A172 (cell line): ENCODE measurements at regions not wholly inside any gene's neighbourhood (a gene's known extent, or its start where the extent isn't known, plus 50 kb on each side); places are given as distances from the start of the nearest gene placed in this dataset.
"Not testable (repeated sequence)": the region's sequence is repeated elsewhere in the genome, so short reads cannot be mapped to it uniquely, and the experiment has no call there.

Experiments
- DNase-seq: peaks from one replicate; pipeline ENCODE4 v3.0.0-alpha.2; 2015; ENCODE audit warnings: low spot score

DNA sequence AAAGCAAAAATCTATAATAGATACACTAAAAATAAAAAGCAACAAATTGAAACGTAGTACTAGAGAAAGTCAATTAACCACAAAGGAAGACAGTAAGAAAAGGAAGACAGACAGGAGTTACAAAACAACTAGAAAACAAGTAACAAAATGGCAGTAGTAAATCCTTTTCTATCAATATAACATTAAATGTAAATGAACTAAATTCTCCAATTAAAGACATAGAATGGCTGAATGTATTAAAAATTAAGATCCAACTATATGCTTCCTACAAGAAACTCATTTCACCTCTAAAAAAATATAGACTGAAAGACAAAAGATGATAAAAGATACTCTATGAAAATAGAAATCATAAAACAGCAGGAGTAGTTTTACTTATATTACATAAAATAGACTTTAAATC is 79.1 kb downstream of the CTH start:
- DNase-seq, result no peak

DNA sequence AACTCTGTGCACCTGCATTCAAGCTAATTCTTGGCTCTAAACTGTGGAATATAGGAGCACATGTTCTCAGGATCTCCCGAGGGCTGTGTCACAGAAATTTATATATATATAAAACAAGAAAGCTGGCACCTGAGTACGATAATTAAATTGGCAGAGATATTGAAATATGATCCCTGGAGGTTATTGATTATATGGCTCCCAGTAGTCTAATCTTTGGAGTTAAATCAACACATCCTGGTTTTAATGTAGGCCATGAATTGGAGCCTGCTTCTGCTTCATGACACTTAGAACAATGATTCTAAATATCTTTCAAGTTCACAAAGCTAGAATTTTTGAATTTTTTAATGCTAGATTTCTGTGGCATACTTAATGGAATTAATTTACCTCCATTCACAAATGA is 84.3 kb downstream of the CTH start:
- no peak for DNase-seq

DNA sequence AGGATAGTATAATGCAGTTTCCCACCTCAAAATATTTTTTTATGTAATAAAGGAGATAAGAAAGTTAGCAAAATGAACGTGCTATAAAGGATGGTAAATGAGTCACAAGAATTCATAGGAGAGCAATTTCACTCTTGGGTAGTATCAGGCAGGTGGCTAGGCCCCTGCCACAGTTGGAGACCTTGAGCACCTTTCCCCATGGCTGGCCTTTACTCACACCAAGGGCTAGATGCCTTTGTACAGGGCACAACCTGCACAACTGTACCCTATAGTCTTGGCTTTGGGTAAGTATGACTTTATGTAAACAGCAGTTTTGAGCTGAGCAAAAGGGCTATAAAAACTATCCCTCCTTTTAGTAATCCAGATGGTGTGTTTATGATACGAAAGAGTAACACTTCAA is 85.1 kb downstream of the CTH start:
- DNase-seq, result no peak

GRCh38 chr1:70497152-70497551 is 86.1 kb downstream of the CTH start:
- DNase-seq, result no peak

DNA sequence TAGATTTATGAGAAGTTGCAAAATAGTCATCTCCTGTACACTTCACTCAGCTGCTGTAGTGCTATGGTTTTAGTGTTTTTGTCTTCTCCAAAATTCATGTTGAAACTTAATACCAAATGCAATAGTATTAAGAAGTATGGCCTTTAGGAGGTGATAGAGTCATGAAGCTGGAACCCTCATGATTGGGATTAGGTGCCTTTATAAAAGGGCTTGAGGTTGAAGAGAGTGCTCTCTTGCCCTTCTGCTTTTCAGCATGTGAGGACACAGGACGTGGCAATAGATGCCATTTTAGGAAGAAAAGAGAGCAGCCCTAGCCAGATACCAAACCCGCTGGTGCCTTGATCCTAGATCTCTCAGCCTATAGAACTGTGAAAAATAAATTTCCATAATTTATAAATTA is 87.6 kb downstream of the CTH start:
- no peak for DNase-seq

DNA sequence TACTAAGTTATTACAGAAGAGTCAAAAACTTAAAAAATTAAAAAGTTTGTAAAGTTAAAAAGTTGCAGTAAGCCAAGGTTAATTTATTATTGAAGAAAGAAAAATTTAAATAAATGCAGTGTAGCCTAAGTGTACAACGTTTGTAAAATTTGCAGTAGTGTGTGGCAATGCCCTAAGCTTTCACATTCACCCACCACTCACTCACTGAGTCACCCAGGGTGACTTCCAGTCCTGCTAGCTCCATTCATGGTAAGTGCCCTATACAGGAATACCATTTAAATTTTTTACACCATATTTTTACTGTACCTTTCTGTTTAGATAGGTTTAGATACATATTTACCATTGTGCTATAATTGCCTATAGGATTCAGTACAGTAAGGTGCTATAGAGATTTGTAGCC is 88.6 kb downstream of the CTH start:
- DNase-seq, result no peak

GRCh38 chr1:70503358-70503757 is 92.3 kb downstream of the CTH start:
- DNase-seq, result no peak

DNA sequence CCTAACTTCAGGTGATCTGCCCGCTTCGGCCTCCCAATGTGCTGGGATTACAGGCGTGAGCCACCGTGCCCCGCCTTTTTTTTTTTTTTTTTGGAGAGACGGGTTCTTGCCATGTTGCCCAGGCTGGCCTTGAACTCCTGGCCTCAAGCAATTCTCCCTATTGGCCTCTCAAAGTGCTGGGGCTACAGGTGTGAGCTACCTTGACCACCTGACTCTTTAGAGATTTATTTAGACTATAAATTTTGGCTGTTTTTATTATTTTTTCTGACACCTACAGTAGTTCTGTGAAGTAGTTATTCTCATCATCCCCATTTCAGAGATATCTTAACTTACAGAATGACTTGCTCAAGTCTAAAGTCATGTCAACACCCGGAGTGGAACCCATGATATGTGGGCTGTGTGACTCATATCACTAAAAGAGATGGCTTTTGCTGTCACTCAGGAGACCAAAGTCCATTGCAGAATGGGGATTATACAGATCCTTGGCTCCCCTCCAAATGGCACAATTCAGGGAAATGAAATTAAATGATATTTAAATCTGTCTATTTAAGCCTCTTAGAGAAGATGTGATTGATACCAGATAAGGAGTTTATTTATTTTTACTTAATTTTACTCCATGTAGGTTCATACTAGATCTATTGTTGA is 93.2 kb downstream of the CTH start:
- DNase-seq, result no peak

DNA sequence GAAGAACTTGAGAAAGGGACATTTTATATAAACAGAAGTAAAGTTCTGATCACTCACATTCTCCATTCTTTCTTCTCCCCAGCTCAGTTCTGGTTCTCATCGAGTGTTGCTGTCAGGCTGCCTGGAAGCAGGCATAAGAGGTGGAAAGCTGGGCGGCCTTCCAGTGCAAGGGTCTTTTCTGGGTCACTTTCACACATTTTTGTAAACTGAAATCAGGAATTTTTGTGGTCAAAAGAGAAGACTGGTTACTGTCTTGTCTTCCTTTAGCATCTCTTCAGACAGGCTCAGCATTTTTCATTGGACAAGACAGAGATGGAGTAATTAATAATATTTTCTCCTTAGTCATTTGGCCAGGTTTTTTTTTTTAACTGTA is 93.7 kb downstream of the CTH start:
- peak; percentile 31 for DNase-seq

GRCh38 chr1:70507991-70508390 is 96.9 kb downstream of the CTH start:
- DNase-seq, result not testable (repeated sequence)

- DNase-seq, result peak; percentile 68
These were observed 99.2 kb downstream of the CTH start for GRCh38 chr1:70509996-70510876.

- no peak for DNase-seq
These were observed 106.4 kb downstream of the CTH start for GRCh38 chr1:70517444-70517843.

- DNase-seq, result no peak
These were observed 107.0 kb downstream of the CTH start for GRCh38 chr1:70518106-70518505.

DNA sequence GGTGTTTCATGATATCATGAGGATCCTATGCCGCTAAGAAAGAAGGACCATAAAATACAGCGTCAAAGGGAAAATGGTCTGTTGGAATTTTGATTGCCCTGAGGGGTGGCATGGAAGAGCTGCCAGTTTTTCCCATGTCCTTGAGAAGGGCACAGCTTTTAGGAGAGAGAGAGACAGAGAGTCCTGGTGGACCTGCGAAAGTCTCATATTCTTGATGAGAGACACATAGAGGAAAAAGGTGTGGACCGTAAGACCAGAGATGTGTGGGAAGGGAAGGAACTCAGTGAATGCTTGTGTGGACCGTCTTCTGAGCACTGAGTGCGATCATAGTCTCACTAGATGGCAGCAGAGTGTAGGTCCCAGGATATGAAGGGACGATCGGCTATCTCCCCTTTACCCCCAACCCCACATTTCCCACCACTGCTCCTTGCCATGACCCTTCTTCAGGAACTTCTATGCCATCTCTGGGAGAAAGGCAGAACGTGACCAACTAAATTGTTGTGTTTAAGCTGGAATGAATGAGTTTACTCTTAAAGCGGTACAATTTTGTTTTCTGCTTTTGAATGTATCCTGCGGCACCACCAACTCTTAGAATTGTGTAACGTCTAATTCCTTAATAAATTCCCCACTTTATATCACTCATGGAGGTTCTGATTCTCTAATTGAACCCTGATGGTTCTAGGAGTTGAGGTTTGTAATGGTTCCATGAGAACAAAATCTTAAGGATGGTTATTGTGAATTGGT is 117.7 kb downstream of the CTH start:
- peak; percentile 11 for DNase-seq

- no peak for DNase-seq
These were observed 125.8 kb downstream of the CTH start for GRCh38 chr1:70536708-70537366.

- no peak for DNase-seq
These were observed 126.7 kb downstream of the CTH start for GRCh38 chr1:70537788-70538187.

DNA sequence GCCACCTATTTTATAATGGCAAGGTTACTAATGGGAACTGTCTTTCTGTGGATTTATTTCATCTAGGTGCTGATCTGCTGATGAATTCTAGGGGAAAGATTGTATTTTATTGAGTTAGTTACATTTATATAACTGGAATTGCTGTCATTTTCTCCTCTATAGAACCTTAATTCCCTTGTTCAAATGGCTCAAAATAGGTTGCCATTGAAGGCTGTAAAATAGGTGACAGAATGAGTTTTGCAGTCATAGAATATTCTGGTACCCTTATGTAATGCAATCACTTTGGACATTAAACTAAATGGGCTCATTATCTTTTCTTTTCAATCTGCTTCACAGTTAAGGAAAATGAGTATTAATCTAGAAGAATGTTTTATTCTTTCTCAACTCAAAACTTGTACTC is 131.0 kb downstream of the CTH start:
- DNase-seq, result no peak

- DNase-seq, result no peak
These were observed 131.8 kb downstream of the CTH start for GRCh38 chr1:70542856-70543255.

DNA sequence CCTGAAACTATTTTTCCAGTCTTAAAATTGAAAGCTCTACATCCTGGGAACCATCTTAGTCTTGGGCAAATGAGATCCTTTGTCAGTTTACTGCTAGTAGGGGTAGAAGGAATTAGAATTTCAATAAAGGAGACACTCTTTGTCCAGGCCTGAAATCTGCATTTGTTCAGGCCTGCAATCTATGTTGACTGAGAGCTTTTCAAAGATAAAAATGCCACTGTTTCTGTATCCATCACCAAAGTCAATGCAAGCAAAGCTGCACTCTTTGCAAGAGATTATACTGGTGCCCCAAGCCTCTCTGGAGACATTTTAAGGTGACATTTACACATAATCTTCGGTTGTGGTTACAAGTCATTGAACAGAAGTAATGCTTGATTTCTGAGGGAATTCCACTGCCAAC is 135.7 kb downstream of the CTH start:
- DNase-seq, result no peak

- no peak for DNase-seq
These were observed 141.8 kb downstream of the CTH start for GRCh38 chr1:70552662-70553566.

DNA sequence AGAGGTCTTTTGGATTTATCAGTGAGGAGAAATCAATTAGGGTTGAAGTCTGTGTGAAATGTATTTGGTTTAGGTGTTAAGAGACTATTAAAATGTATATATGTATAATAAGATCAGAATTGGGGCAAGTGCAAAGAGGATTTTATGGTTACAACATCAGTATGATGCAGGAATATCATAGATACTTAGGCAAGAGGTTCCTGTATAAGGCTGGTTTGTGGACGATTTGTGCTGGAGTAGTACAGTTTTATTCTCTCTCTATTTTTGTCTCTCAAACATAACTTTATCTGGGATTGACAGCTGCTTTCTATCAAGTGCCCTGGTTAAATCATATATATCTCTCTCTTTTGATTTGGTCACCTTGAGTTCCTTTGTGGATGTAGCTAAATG is 142.5 kb downstream of the CTH start:
- no peak for DNase-seq
